Left hindlimb (tissue), 1 donor: ENCODE measurements at regions not wholly inside any gene's neighbourhood (a gene's known extent, or its start where the extent isn't known, plus 50 kb on each side); places are given as distances from the start of the nearest gene placed in this dataset.
A peak's percentile ranks its signal among the peaks of the same experiment; 100 is the strongest.
"Not testable (repeated sequence)": the region's sequence is repeated elsewhere in the genome, so short reads cannot be mapped to it uniquely, and the experiment has no call there.

Experiments
- DNase-seq: peaks from one replicate; pipeline ENCODE4 v3.0.0-alpha.2; 2018

DNA sequence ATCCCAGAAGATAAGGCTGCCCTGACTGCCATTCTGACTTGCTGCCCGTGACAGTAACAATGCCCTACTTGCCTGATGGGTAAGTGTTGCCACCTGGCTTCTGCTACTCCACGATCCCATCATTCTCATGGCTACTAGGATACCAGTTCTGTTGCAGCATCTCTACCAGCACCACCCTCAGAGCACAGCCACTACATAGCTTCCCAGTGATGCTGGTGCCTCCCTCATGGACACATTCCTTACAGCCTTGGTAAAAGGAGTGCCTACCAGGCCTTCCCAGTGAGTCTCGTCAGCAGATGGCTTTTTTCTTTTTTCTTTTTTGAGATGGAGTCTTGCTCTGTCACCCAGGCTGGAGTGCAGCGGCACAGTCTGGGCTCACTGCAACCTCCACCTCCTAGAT is 84.4 kb upstream of the CMKLR1 start:
- DNase-seq: no peak

DNA sequence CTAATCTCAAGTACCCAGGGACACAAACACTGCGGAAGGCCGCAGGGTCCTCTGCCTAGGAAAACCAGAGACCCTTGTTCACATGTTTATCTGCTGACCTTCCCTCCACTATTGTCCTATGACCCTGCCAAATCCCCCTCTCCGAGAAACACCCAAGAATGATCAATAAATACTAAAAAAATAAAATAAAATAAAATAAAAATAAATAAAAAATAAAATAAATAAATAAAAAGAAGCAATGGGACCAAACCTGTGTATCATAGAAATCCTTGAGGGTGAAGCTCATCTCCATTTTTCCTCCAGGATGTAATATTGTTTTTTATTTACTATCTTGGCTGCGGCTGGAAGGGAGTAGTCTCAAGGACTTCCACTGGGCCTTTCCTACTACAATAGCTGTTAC is 82.0 kb upstream of the CMKLR1 start:
- DNase-seq: not testable (repeated sequence)

DNA sequence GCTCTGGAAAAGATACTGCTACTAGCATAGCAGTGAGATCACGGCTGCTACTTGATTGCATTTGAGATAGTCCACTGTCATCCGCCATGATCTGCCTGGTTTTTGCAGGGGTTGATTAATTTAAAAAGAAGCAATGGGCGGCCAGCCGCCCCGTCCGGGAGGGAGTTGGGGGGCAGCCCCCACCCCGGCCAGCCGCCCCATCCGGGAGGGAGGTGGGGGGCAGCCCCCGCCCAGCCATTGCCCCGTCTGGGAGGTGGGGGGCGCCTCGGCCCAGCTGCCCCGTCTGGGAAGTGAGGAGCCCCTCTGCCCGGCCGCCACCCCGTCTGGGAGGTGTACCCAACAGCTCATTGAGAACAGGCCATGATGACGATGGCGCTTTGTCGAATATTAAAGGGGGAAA is 81.3 kb upstream of the CMKLR1 start:
- not testable (repeated sequence) for DNase-seq

DNA sequence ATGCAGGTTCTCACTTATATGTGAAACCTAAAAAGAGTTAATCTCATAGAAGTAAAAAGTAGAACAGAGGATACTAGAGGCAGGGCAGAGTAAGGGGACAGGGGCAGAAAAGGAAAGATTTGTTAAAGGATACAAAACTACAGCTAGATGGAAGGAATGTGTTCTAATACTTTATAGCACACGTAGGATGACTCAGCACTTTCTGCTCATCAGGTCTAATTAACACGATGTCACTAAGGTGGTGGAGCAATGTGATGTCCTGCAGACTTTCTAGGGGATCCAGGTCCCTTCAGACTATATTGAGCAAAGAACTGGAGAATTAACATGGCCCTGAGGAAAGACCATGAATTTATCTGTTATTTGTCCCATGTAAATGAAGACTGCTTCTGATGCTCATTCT is 80.8 kb upstream of the CMKLR1 start:
- no peak for DNase-seq

DNA sequence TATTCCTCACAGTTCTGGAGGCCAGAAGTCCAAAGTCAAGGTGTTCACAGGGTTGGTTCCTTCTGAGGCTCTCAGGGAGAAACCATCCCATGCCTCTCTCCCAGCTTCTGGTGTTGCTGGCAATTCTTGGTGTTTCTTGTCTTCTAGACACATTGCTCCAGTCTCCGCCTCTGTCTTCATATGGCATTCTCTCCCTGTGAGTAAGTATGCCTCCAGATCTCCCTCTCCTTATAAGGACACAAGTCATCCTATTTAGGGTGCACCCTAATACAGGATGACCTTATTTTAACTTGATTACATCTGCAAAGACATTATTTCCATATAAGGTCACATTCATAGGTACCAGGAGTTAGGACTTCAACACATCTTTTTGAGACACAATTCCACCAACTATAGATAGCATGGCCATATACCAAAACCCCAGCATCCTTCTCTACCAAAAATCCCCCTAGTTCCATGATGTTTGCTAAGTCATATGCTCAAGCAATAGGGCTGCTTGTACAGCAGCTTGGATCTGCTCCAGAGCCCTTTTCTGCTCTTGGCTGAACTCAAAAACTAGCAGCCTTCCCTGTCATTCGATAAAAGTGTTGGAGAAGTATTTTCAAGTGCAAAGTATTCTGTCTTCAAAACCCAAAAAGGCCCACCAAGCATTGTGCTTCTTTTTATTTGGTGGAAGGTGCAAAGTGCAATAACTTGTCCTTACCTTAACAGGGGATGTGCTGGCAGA is 79.2 kb upstream of the CMKLR1 start:
- DNase-seq: no peak

DNA sequence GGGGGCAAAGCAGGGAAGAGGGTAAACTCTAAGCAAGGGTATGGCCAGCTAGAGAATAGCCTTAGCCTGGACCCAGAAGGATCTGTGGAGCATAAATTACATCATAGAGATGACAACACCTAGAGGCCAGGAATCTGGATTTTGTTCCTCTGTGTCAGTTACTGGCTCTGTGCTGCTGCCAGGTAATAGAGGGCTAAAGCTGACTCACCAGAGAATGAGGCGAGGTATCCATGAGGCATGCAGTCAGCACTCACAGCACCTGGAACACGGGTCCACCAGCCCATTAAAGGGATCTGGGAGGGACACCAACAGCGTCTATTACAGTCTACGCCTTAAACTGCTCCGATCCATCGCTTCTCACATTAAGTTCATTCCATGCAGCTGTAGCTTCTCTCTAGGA is 74.9 kb upstream of the CMKLR1 start:
- no peak for DNase-seq

DNA sequence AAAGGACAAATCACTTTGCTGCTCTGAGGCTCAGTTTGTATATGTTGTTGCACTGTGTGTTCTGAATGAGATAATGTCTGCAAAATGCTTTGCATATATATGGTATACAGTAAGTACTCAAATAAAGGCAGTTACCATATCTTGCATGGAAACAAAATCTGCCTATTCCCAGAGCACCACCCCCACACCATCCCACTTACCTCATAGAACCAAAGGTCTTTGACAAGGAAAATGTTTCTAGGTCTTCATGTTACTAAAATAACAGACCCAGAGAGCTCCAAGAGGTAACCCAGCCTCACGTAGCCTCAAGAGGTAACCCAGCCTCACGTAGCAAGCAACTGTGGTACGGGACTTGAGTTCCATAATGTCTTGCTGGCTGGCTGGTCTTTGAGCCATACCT is 71.6 kb upstream of the CMKLR1 start:
- no peak for DNase-seq

DNA sequence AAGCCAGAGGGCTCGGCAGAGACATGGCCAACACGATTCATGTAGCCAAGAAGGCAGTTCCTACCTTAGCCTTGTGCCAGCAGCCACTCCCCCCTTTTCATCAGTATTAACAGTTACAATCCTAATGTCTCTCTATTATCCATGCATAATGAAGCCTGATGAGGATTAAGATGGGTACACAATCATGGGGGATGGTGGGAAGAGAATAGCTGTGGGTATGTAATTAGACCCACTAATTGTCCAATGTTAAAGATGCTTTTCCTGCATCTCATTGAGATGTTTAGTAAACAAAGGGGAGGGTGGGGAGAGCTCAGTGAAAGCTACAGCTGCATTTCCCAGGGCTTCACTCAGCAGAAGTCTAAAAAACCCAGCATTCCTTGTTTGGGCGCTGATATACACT is 70.4 kb upstream of the CMKLR1 start:
- no peak for DNase-seq

DNA sequence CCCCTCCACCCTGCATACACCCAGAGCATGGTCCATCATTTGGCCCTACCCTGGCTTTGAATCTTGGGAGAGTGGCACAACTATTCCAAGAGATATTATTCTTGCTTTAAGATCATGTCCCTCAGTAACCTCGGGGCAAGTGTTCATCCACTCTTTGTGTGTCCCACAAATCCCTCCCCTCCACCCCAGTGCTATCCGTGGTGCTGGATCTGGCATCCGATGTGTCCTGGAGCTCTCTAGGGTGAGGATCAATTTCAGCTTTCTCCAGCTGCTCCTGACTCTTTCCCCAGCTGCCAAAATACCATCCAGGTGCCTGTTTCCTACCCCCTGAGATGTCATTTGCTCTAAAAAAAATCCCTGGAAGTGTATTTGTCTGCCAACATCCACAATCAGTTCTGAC is 64.8 kb upstream of the CMKLR1 start:
- DNase-seq: no peak

DNA sequence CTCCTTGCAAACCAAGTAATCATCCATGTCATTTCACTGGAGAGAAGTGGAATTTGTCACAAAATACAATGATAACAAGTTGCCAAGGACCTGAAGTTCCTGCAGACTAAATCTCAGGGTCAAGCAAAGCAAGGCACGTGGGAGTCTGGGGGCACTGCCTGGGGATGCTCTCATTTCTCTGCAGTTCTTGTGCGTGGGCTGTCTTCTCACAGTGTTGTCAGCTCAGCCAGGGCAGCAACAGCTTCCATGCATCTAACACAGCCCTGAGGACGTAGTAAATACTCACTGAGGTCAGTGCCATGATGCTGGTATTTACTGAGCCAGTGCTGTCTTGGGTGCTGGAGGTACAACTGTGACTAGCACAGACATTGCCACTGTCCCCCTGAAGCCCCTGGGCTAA is 62.9 kb upstream of the CMKLR1 start:
- no peak for DNase-seq

DNA sequence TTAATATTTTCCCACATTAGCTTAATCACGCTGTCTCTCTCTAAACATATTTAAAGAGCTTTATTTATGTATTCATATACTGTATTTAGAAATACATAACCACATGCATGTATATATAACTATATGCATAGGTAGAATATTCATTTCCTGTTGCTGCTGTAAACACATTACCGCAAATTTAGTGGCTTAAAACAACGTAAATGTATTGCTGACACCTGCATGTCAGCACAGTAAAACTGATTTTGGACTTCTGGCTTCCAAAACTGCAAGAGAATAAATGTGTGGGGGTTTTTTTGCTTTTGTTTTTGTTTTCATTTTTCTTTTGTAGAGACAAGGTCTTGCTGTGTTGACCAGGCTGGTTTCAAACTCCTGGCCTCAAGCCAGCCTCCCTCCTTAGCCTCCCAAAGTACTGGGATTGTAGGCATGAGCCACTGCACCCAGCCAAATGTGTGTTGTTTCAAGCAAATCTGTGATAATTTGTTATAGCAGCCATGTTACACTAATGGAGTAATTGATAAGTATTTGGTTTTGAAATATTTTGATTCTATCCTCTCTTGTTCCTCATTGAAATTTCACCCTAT is 61.9 kb upstream of the CMKLR1 start:
- DNase-seq: no peak

DNA sequence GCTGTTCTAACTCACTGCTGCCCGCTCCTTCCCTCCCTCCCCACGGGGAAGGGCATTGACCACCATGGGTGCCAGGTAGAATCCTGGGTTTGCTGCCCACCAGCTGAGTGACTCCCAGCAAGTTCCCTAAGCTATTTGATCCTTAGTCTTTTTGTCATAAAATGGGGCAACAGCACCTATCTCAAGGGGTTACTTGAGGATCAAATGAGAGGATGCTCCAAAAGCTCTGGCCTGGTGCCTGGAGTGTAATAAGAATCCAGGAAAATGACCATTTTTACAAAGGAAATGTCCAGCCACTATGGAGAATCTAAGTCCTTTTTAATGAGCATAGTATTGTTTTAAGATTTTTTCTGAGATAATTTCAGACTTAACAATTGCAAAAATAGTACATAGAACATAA is 61.4 kb upstream of the CMKLR1 start:
- DNase-seq: no peak

DNA sequence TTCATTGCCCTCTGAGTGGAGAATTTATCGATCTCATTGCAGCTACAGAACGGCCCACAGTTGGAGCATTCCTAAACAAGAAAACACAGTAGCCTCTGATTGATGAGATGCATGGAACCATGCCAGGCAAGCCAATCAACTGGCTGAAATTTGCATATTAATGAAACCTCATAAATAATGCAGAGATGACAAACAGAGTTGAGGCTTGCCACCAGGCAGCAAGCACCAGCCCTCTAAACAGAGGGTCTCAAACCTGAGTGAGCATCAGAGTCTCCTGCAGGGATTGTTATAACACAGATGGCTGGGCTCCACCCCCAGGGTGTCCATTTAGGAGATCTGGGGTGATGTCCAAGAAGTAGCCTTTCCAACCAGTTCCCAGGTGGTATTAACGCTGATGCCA is 60.9 kb upstream of the CMKLR1 start:
- no peak for DNase-seq

DNA sequence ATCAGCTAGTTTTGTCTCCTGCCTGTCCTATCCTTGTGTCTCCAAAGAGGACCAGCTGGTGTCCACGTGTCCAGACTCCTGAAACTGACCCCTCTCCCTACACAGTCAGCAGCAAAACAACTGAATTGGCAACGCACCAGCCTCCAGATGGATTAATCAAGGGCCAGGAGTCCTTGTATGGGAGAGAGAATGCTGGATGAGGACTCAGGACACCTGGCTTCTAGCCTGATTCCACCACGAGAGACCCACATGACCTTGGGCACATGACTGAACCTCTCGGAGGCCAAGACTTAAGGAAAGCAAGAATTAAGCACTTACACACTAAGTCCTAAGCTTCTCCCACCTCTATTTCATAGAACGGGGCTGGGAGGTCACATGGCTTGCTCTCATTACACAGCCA is 60.4 kb upstream of the CMKLR1 start:
- no peak for DNase-seq

DNA sequence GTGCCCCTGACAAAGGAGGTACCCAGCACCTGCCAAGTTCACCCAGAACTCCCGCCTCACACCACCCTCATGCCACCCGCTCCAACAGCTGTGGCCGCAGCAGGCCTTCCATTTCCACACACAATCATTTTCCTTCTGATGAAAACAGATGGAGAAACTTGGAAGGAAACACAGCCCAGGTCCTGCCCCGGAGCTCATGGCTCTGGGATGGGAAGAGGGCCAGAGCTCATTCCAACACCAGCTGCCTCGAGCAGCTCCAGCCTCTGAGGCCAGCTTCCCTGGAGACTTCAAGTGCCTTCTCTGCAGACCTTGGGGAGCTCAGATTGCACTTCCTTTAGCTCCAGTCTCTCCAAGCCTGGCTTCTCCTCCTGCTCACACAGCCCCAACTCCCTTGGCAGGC is 55.1 kb upstream of the CMKLR1 start:
- peak; percentile 46 for DNase-seq

DNA sequence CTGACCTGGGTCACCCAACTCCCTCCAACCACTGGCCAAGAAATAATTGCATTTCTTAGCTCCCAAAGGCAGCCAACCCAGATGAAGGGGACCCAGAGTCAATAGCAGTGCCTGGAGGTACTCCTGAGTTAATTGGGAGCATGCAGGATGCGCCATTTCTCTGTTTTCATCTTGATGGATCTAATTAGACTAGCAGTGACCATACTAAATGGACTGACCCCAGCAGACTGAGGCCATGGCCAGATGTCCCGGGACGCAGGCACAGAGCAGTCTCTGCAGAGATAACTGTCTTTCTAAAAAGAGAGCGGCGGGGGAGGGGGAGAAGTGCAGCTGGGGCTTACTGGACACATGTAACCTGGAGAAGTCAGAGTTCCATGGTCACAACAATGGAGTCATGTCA is 53.2 kb upstream of the CMKLR1 start:
- DNase-seq: no peak

DNA sequence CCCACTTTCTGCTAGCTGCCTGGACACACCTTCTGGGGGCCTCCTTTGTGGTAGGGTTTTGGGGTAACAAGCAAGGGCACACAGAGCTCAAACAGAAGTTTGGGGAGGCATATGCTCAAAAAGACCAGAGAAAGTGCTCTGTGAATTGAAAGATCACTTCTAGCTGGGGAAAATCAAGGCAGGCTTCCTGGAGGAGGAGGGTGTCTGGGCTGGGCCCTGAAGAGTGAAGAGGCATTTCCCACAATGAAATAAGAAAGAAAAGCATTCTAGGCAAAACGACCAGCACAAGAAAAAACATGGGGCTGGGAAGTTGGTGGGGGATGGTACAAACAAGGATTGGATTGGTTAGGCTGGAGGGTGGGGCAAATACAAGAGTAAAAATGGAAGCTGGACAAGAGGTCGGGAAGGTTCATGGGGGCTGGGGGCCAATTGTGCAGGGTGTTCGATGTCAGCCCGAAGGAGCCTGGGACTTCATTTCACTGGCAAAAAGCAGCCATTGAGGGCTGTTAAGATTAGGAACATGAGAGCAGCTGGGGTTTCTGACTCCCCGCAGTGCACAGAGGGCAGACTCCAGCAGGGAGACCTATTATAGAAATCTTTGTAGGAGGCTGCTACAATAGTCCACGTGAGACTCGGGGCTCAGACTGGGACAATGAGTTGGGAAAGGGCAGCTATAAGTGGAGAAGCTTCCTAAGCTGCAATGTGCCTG is 51.5 kb upstream of the CMKLR1 start:
- no peak for DNase-seq

DNA sequence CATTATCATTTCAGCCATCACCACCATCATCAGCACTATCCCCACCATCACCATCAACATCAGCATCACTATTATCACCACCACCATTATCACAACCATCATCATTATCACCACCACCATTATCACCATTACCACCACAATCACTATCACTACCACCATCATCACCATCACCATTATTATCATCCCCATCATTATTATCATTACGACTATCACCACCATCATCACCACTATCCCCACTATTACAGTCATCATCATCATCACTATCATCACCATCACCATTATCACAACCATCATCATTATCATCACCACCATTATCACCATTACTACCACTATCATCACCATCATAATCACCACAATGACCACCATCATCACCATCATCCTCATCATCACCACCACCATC is 50.4 kb upstream of the CMKLR1 start:
- DNase-seq: no peak
